HG02870 (cell line): ENCODE measurements at regions not wholly inside any gene's neighbourhood (a gene's known extent, or its start where the extent isn't known, plus 50 kb on each side); places are given as distances from the start of the nearest gene placed in this dataset.

ENCODE experiments used
- ATAC-seq: cut with Tn5 transposase; IDR thresholded peaks from one replicate; pipeline ENCODE4 v1.9.1; 2021; ENCODE audit warnings: mild to moderate bottlenecking, moderate library complexity; ENCODE audit not compliant: unreplicated experiment

- no peak for ATAC-seq
Measured at GRCh38 chr2:116645155-116645554, 1169.3 kb upstream of the DDX18 start.

GRCh38 chr2:116668691-116669090, 1145.8 kb upstream of the DDX18 start:
- no peak for ATAC-seq

DNA sequence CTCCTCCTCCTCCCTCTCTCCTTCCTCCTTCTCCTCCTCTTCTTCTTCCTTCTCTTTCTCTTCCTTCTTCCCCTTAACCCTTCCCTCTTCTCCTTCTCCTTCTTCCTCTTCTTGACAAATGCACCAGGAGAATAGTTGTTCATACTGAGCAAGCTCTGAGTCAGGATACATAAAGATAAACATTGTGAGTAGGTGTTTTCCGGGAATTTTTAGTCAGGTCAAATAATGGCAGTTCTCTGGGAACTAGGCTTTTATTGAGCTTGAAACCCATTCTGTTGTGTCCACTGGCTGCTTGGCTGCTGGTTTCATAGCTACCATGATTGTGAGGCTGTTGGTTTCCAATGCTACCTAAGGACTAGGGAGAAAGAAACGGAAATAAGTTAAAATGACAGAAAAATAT, 1144.7 kb upstream of the DDX18 start:
- ATAC-seq = no peak

- ATAC-seq = no peak
Measured at GRCh38 chr2:116674188-116674587, 1140.3 kb upstream of the DDX18 start.

GRCh38 chr2:116676776-116677175, 1137.7 kb upstream of the DDX18 start:
- ATAC-seq = no peak

DNA sequence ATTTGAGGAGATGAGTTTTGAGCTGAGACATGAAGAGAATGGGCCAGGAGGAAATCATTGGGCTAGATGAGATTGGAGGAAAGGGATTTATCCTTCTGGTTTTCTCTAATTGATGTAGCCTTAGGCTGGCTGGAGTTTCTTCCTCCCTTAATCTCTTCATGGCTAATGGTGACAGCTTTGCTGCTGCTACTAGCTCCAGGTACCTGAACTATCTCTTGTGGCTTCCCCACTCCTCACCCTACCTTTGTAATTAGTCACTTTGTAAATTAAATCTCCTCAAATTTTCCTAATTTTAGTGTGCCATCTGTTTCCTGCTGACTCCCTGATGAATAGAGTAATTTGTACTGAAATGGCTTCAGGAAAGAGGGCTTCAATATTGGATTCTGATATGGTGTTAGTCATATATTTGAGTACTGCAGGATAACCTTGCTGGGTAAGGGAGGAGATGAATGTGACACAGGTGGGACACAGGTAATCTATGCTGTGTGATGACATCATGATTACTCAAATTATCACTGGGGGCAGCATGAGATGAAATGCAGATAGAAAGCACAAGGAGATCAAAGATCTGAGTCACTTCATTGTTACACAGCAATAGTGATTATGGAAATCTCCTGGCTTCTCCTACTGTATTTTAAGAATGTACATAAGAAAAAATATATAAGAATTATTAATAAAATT, 1134.1 kb upstream of the DDX18 start:
- no peak for ATAC-seq

GRCh38 chr2:116687371-116687770, 1127.1 kb upstream of the DDX18 start:
- ATAC-seq = no peak

DNA sequence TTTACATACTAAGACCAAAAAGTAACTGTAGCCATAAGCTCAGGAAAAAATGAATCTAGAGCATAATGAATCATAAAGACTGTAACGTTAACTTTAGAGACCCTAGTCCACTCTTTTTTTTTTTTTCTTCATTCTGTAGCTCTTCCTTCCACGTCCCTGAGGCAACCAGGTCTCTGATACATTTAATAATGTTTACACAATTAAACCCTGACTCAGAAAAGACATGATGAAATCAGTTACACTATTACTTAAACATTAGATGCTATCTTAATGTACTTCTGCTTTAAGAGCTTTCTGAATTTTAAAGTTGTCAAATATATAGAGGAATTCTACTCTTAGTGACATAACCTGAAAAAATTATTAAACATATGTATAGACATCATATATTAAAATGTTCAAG, 1121.5 kb upstream of the DDX18 start:
- no peak for ATAC-seq

- ATAC-seq = no peak
Measured at GRCh38 chr2:116696223-116696622, 1118.3 kb upstream of the DDX18 start.

DNA sequence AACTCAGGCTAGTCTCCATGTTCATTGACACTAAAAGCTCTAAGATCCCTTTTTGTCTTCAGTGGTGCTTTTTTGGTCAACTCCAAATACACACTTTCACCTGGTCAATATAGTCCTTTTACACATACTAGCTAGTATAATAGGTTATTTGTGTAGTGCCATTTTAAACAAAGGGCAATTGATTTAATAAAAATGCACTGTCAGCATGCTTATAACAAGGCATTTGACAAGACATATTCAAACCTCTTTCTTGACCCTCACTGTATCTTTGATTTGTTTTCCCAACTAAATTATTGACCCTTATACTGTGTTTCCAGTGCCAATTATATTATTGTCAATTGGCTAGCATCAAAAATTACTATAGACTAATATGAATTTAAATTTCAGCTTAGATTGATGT, 1117.6 kb upstream of the DDX18 start:
- no peak for ATAC-seq

- no peak for ATAC-seq
Measured at GRCh38 chr2:116706396-116706795, 1108.1 kb upstream of the DDX18 start.

DNA sequence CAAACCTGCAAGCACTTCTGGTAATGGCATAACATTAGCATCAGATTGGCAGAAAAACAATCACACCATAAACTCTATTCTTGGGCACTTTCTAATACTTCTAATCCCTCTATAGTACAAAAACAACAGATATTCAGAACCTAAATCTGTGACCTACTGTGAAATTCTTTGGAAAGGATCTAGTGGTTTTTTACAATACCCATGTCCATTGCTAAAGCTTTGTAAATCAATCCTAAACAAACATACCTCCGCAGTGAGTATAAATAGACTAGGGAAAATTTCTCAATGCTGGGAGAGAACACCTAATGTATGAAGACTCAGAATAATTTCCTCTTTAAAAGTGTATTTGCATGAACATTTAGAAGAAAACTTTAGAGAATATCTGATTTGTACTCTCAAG, 1098.5 kb upstream of the DDX18 start:
- no peak for ATAC-seq

- ATAC-seq = no peak
Measured at GRCh38 chr2:116716444-116716843, 1098.0 kb upstream of the DDX18 start.

- no peak for ATAC-seq
Measured at GRCh38 chr2:116717832-116718231, 1096.7 kb upstream of the DDX18 start.

GRCh38 chr2:116718451-116718850, 1096.0 kb upstream of the DDX18 start:
- no peak for ATAC-seq

DNA sequence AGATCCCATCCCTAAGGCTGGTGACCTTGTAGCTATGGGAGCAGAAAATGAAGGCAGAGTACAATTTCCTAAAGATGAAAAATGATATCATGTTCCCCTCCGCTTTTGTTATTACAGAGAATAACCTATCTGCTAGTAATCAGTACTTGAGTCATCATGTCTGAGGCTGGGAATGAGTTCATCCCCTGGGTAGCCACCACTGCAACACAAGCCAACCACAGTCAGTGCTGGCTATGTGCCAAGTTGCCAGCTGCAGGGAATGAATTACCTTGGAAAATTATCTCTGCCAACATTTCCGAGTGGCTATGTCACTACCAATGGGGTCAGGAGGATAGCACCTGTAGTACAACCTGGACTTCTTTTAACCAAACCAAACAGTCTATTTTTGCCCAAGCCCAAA, 1094.7 kb upstream of the DDX18 start:
- ATAC-seq = no peak

GRCh38 chr2:116724550-116724949, 1089.9 kb upstream of the DDX18 start:
- ATAC-seq = no peak

- no peak for ATAC-seq
Measured at GRCh38 chr2:116732322-116732721, 1082.2 kb upstream of the DDX18 start.

DNA sequence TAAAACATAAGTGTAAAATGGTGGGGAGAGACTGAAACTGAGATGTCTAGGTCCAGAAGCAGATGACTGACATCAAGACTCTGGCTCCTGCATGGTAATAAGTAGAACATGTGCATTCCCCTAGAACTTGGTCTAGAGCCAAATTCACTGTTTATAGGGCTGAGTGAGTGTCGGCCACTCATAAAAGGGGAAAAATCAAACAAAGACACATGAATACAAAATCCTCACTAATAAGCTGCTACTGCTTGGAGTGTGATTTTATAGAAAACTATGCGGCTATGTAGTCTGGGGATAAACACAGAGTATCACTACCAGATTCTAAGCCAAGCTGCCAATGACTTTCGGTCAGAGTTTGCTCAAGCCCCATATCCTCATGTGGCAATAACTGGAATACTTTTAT, 1080.8 kb upstream of the DDX18 start:
- no peak for ATAC-seq

GRCh38 chr2:116737951-116738350, 1076.5 kb upstream of the DDX18 start:
- ATAC-seq = no peak

- ATAC-seq = no peak
Measured at GRCh38 chr2:116747103-116747502, 1067.4 kb upstream of the DDX18 start.

- no peak for ATAC-seq
Measured at GRCh38 chr2:116749994-116750393, 1064.5 kb upstream of the DDX18 start.

GRCh38 chr2:116754381-116755101, 1060.0 kb upstream of the DDX18 start:
- no peak for ATAC-seq
